ENCODE measurements at regions not wholly inside any gene's neighbourhood (a gene's known extent, or its start where the extent isn't known, plus 50 kb on each side); places are given as distances from the start of the nearest gene placed in this dataset.

- 34% methylated on average over 4 of the region's 4 CpGs for WGBS (ENCODE audit: insufficient coverage, insufficient replicate concordance, low lambda C conversion rate, missing lambda C conversion rate)
- no peak overlapping the region for H3K4me3 ChIP-seq
- H3K9me3 ChIP-seq (replicated peaks; ENCODE audit: control insufficient read depth, insufficient read depth, low read length), result no peaks in the 10 kb centered on the region
- no peak for FAIRE-seq
- ChIA-PET SMC1A (ENCODE audit: uncharacterized antibody, unreplicated experiment) (interaction anchor here (1.0 kb wide), 1 partner anchor 9 kb away, joined by 3 read pairs; no protein-coding TSS in a partner anchor), RAD21 (ENCODE audit: unreplicated experiment) (no interaction called here), POLR2A (no interaction called here), CTCF (no interaction called here)
- H3K4me1 ChIP-seq (ENCODE audit: control insufficient read depth, insufficient read depth, low read length), result no peaks in the 10 kb centered on the region
- H3K27me3 ChIP-seq (replicated peaks in 1 of 2; ENCODE audit: control insufficient read depth in 2 of 2, insufficient read depth in 2 of 2, low read length in 1 of 2), result no peaks in the 10 kb centered on the region
- no peak for DNase-seq (ENCODE audit: low read depth, low spot score)
- H3K79me2 ChIP-seq (ENCODE audit: control insufficient read depth, insufficient read depth, low read length), result no peaks in the 10 kb centered on the region
- H2AFZ ChIP-seq (ENCODE audit: control insufficient read depth, low read depth, low read length), result no peak overlapping the region
- H3K4me2 ChIP-seq (ENCODE audit: control insufficient read depth, insufficient read depth), result no peak overlapping the region
- no peak overlapping the region for H3K9ac ChIP-seq (ENCODE audit: control insufficient read depth, insufficient read depth, low read length)
- intact Hi-C loops (cut with micrococcal nuclease; ENCODE audit: unreplicated experiment) (loop anchor here (10.0 kb wide), 1 partner anchor 57 kb away; no protein-coding TSS in a partner anchor), in situ Hi-C loops (cut with MboI) (no loop called here)
- H3K36me3 ChIP-seq (ENCODE audit: control insufficient read depth in 2 of 2, insufficient read depth in 2 of 2, low read length in 1 of 2), result no peaks in the 10 kb centered on the region
- BruUV-seq (replicated peaks), result no TSS peak
- no peaks in the 10 kb centered on the region for H4K20me1 ChIP-seq (ENCODE audit: control insufficient read depth, insufficient read depth)
- no peak for ATAC-seq
- H3K27ac ChIP-seq (ENCODE audit: control insufficient read depth, insufficient read depth), result no peak overlapping the region
- TF ChIP-seq, protein P1, sequence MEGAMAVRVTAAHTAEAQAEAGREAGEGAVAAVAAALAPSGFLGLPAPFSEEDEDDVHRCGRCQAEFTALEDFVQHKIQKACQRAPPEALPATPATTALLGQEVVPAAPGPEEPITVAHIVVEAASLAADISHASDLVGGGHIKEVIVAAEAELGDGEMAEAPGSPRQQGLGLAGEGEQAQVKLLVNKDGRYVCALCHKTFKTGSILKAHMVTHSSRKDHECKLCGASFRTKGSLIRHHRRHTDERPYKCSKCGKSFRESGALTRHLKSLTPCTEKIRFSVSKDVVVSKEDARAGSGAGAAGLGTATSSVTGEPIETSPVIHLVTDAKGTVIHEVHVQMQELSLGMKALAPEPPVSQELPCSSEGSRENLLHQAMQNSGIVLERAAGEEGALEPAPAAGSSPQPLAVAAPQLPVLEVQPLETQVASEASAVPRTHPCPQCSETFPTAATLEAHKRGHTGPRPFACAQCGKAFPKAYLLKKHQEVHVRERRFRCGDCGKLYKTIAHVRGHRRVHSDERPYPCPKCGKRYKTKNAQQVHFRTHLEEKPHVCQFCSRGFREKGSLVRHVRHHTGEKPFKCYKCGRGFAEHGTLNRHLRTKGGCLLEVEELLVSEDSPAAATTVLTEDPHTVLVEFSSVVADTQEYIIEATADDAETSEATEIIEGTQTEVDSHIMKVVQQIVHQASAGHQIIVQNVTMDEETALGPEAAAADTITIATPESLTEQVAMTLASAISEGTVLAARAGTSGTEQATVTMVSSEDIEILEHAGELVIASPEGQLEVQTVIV (IDR thresholded peaks at IDR 0.05; ENCODE audit: borderline replicate concordance, partially characterized antibody), result no peak
- TF ChIP-seq RB1 (IDR thresholded peaks at IDR 0.05; ENCODE audit: borderline replicate concordance), result no peak
- TF ChIP-seq BRCA1 (IDR thresholded peaks at IDR 0.05; ENCODE audit: low read depth, low read length), result no peak
- TF ChIP-seq ZNF207 (IDR thresholded peaks at IDR 0.05; ENCODE audit: borderline replicate concordance), result no peak
- no peak for TF ChIP-seq TCF7 (IDR thresholded peaks at IDR 0.05; ENCODE audit: borderline replicate concordance)
- TF ChIP-seq TAF1 (IDR thresholded peaks at IDR 0.05; ENCODE audit: borderline replicate concordance, low read depth, low read length), result no peak
- TF ChIP-seq CHD4 (IDR thresholded peaks at IDR 0.05), result no peak
- TF ChIP-seq E2F4 (IDR thresholded peaks at IDR 0.05; ENCODE audit: low read depth, low read length), result no peak
- TF ChIP-seq CTCF (IDR thresholded peaks at IDR 0.05 in 2 of 3, conservative IDR thresholded peaks at IDR 0.05 in 1 of 3; ENCODE audit: control insufficient read depth in 2 of 3, extremely low read depth in 1 of 3, insufficient read depth in 1 of 3, low read depth in 3 of 3, low read length in 3 of 3), result no peak
- TF ChIP-seq ZBTB4 (CRISPR knock-in tag; IDR thresholded peaks at IDR 0.05), result no peak
- no peak for TF ChIP-seq SKIL (IDR thresholded peaks at IDR 0.05; ENCODE audit: low read depth, poor library complexity, severe bottlenecking)
- TF ChIP-seq HDGF (IDR thresholded peaks at IDR 0.05), result no peak
Observed at GRCh38 chr15:36428102-36428845, 151.2 kb upstream of the CDIN1 start.

All from GM12878 (cell line).